Subcutaneous abdominal adipose tissue (tissue), 5 donors: ENCODE measurements at regions not wholly inside any gene's neighbourhood (a gene's known extent, or its start where the extent isn't known, plus 50 kb on each side); places are given as distances from the start of the nearest gene placed in this dataset.
A peak's percentile ranks its signal among the peaks of the same experiment; 100 is the strongest.

Experiments
- H3K27ac ChIP-seq: one replicate; pipeline ENCODE4 v1.7.0; 2013; ENCODE audit warnings: low read depth, mild to moderate bottlenecking, inconsistent platforms, low read length, moderate library complexity
- H3K27me3 ChIP-seq, 5 donors: one replicate each; pipeline ENCODE4 v1.7.0; 2013; ENCODE audit warnings: low read length in 5 of 5, inconsistent platforms in 1 of 5; ENCODE audit not compliant: control insufficient read depth in 5 of 5, insufficient read depth in 4 of 5
- H3K36me3 ChIP-seq, 5 donors: one replicate each; pipeline ENCODE4 v1.7.0; 2013; ENCODE audit warnings: low read length in 5 of 5; ENCODE audit not compliant: control insufficient read depth in 5 of 5, insufficient read depth in 5 of 5
- H3K4me1 ChIP-seq, 5 donors: one replicate each; pipeline ENCODE4 v1.7.0; 2013; ENCODE audit warnings: low read length in 5 of 5, mild to moderate bottlenecking in 3 of 5, moderate library complexity in 1 of 5; ENCODE audit not compliant: control insufficient read depth in 5 of 5, insufficient read depth in 5 of 5
- H3K4me3 ChIP-seq, 5 donors: one replicate each; pipeline ENCODE4 v1.7.0; 2013; ENCODE audit warnings: low read length in 5 of 5, low read depth in 1 of 5
- H3K9ac ChIP-seq, 5 donors: one replicate each; pipeline ENCODE4 v1.7.0; 2013; ENCODE audit warnings: low read length in 5 of 5, mild to moderate bottlenecking in 4 of 5, moderate library complexity in 3 of 5
- H3K9me3 ChIP-seq, 5 donors: one replicate each; pipeline ENCODE4 v1.7.0; 2013; ENCODE audit warnings: low read length in 5 of 5; ENCODE audit not compliant: control insufficient read depth in 5 of 5
- donor health status: healthy.
- donor health status: healthy.
- donor health status: healthy.
- donor health status: healthy.
- donor health status: healthy.

DNA sequence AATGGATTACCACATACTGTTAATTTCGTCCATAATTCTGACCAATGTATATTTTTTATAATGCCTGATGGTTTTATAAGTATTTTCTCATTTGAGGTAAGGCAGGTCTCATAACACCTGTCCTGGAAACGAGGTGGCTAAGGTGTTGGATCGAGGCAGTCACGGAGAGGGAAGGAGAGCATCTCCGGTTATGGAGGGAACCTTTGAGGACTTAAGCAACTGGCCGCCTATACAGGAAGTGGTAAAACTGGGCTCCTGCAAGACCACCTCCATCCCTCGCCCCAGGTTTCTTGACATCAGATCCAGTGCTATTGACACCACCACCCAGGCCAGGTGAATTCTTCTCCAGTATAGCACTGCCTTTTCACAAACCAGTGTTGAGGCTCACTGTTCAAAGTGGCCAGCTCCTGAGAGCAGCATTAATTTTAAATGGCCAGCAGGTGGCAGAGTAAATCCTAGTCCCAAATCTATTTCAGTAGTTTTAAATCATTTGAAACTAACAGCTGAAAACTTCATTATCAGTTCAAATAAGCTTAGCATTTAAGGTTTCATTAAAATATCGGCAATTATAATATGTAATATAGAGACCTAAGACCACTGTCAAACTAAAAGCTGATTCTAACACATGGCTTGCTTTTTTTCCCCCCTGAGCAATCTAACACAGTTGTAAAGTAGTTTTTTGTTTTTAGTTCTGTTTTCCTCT, 100.8 kb downstream of the PPM1A start:
- H3K4me1 ChIP-seq = peaks cover 0 to 8% (median 6%) of the 10 kb centered on the region in 5 donors
- no peaks in the 10 kb centered on the region for H3K27me3 ChIP-seq
- no peaks in the 10 kb centered on the region for H3K9me3 ChIP-seq
- no peaks in the 10 kb centered on the region for H3K36me3 ChIP-seq
- no peak overlapping the region for H3K27ac ChIP-seq
- peak overlapping the region in 2 of 5 donors; percentile 9 to 59 for H3K9ac ChIP-seq
- peak overlapping the region in 3 of 5 donors; percentile 5 to 30 (median 13) for H3K4me3 ChIP-seq

DNA sequence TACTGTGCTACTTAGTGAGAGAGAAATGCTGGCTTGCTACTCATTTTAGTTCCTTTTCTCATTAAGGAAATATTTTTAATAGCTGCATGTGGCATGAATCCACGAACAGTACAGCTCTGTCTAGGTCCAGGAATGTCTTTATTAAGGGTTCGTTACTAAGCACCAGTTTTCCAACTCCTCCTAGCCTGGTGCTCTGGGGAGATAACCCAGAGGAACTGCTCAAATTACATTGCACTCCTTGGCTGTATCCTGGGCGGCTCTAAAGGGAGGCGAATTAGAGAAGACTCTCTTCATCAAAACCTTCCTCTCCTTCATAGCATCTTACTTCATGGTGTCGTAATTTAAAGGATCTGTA, 101.3 kb downstream of the PPM1A start:
- Histone ChIP-seq H3K9ac (peak overlapping the region in 2 of 5 donors; percentile 9 to 59), H3K27ac (no peak overlapping the region), H3K9me3 (no peaks in the 10 kb centered on the region), H3K4me1 (peaks cover 0 to 8% (median 6%) of the 10 kb centered on the region in 5 donors), H3K36me3 (no peaks in the 10 kb centered on the region), H3K4me3 (peak overlapping the region in 3 of 5 donors; percentile 5 to 30 (median 13)), H3K27me3 (no peaks in the 10 kb centered on the region)

DNA sequence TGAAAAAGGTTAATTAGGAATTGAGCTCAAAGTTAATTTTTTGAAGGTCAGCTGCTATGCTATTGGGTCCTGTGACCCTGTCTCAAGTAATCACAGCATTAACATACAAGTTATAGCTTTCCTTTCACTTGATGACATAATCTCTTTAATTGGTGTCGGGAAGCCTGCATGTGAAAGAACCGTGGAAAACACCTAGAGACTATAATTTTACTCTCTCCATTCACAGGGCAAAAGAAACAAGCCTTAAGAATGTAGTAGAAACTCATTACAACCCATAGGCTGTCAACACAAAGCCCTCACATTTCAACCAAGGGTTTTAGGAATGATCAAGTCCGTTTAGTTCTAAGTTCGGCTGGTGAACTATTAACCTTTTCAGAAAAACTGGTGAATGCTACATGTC, 104.4 kb downstream of the PPM1A start:
- Histone ChIP-seq H3K27me3 (no peaks in the 10 kb centered on the region), H3K4me3 (no peak overlapping the region), H3K36me3 (no peaks in the 10 kb centered on the region), H3K4me1 (peaks cover 0 to 11% (median 6%) of the 10 kb centered on the region in 5 donors), H3K9me3 (no peaks in the 10 kb centered on the region), H3K27ac (no peak overlapping the region), H3K9ac (no peak overlapping the region)

DNA sequence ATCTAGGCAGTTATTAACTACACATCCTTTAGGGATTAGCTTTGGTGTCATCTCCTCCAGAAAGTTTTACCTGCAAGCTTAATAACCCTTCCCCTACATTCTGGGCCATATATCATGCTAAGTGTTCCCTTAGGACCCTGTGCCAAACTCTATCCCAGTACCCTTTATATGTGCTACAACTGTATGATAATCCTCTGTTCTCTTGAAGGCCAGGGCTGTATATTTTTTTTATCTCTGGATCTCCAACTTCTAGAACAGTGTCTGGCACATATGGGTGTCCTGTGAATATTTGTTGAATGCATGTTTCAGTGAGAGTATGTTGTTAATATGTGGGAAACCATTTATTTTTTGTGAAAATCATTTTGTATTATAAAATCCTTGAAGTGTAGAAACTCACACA, 106.7 kb downstream of the PPM1A start:
- Histone ChIP-seq H3K4me1 (peaks cover 0 to 5% (median 0%) of the 10 kb centered on the region in 5 donors), H3K9ac (no peak overlapping the region), H3K4me3 (no peak overlapping the region), H3K27ac (no peak overlapping the region), H3K9me3 (no peaks in the 10 kb centered on the region), H3K27me3 (no peaks in the 10 kb centered on the region), H3K36me3 (no peaks in the 10 kb centered on the region)

DNA sequence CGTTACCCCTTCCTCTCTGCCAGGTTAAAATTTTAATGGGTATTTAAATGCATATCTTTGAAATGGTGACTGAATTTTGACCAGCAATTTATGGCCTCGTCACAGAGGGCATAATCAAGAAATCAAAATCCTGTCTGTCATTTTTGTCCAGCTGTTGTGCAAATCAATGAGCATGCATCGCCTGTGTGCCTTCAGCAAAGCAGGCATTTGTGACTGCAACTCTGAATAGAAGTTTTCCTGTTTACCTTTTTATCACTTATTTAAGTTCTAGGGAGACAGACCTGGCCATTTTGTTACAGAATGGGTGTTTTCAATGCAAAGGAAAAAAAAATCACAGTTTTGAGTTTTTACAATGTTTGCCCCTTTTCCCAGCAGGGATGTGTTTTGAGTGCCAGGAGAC, 107.4 kb downstream of the PPM1A start:
- Histone ChIP-seq H3K9me3 (no peaks in the 10 kb centered on the region), H3K36me3 (no peaks in the 10 kb centered on the region), H3K4me1 (peaks cover 0 to 5% (median 0%) of the 10 kb centered on the region in 5 donors), H3K9ac (no peak overlapping the region), H3K27ac (no peak overlapping the region), H3K27me3 (no peaks in the 10 kb centered on the region), H3K4me3 (no peak overlapping the region)

DNA sequence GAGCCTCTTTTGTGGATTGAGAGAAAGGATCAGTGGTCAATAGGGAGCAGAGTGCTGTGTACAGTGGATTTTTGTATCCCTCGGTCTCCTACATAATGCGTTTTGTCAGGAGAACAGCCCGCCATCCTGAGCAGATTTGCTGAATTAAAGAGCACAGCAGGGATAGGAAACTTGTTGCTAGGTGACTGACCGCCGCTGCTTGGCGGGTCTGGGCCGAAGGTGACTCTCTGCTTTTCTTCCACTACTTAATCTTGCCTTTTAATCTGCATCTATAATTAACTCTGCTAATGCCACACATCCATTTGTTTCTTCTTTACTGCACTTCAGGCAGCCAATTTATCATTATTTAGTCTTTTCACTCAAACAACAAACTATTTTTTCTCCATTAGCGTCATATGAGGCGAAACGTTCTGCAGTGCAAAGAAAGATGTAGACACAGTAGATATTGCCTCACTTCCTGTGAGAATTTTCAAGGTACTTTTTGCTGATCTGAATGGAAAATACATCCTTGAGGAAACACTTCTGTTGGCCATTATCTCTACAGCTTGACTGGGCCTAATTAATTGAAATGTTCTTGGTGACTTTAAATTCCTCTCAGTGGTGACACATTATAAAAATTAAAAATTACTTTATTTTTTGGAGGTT, 108.0 kb downstream of the PPM1A start:
- Histone ChIP-seq H3K27ac (no peak overlapping the region), H3K27me3 (no peaks in the 10 kb centered on the region), H3K36me3 (no peaks in the 10 kb centered on the region), H3K9me3 (no peaks in the 10 kb centered on the region), H3K4me1 (peaks cover 0 to 5% (median 0%) of the 10 kb centered on the region in 5 donors), H3K9ac (no peak overlapping the region), H3K4me3 (no peak overlapping the region)

DNA sequence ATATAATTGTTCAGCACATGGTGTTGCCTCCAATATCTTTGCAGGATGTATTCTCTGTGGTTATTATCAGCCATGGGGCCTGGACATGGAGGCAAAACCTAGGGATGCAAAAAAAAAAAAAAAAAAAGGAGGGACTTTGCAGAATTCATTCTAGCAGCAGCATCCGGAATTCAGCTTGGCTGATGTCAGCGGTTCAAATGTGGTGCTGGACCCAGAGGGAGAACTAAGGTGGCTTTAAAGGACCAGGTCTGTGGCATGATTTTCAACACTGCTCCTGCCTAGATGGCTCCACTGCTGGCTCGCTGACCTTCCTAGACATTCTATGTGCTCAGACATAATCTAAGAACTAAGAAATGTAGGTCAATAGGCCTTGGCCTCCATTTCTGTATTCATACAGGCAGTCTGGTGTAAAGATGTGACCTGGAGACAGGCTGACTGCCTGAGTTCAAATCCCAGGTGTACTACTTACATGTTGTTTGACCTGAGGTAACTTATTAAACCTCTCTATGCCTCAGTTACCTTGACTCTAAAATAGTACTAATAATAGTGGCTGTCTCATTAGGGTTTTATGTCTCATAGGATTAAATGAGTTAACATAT, 108.6 kb downstream of the PPM1A start:
- Histone ChIP-seq H3K4me3 (no peak overlapping the region), H3K27me3 (no peaks in the 10 kb centered on the region), H3K9ac (no peak overlapping the region), H3K36me3 (no peaks in the 10 kb centered on the region), H3K9me3 (no peaks in the 10 kb centered on the region), H3K4me1 (peaks cover 0 to 5% (median 0%) of the 10 kb centered on the region in 5 donors), H3K27ac (no peak overlapping the region)

DNA sequence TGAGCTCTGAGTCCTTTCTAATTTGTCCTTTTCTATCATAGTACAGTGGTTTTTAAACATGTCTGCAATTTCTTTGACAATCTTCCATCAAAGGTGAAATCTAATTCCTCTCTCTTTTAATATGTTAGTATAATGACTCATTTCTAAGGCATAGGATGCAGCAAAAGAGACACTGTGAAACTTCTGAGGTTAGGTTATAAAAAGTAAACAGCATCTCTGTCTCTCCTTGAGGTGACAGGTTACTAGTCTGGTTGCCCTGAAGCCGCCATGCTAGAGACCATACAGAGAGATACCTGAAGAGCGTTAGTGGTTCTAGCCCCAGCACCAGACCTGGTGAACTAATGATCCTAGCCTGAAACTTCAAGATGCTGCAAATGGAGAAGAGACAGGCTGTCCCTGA, 114.3 kb downstream of the PPM1A start:
- H3K27me3 ChIP-seq = peaks cover 0 to 4% (median 0%) of the 10 kb centered on the region in 5 donors
- no peak overlapping the region for H3K9ac ChIP-seq
- H3K27ac ChIP-seq = no peak overlapping the region
- H3K4me3 ChIP-seq = no peak overlapping the region
- no peaks in the 10 kb centered on the region for H3K9me3 ChIP-seq
- no peaks in the 10 kb centered on the region for H3K36me3 ChIP-seq
- no peaks in the 10 kb centered on the region for H3K4me1 ChIP-seq

DNA sequence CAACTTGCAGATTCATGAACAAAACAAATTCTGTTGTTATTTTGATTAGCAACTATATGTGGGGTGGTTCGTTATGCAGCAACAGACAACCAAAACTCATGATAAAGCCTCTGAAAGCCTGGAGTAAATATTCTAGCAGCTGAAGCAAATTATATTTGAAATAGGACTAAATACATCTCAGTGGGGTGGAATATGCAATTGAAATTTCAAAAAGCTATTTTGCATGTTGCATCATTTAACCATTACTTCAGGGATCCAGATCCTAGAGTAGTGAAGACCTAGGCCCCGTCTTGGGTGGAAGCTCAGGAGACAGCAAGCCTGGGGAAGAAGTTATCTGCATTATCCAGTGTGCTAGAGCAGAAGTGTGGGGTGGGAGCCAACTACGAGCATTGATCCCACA, 114.7 kb downstream of the PPM1A start:
- Histone ChIP-seq H3K9ac (no peak overlapping the region), H3K36me3 (no peaks in the 10 kb centered on the region), H3K27ac (no peak overlapping the region), H3K9me3 (no peaks in the 10 kb centered on the region), H3K4me1 (no peaks in the 10 kb centered on the region), H3K4me3 (no peak overlapping the region), H3K27me3 (peaks cover 0 to 4% (median 0%) of the 10 kb centered on the region in 5 donors)

DNA sequence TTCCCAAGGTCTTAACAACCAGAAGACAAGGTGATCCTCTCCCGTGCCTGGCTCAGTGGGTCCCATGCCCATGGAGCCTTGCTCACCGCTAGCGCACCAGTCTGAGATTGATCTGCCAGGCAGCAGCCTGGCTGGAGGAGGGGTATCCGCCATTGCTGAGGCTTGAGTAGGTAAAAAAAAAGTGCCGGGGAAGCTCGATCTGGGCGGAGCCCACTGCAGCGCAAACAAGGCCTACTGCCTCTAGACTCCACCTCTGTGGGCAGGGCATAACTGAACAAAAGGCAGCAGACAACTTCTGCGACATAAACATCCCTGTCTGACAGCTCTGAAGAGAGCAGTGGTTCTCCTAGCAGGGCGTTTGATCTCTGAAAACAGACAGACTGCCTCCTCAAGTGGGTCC, 104.0 kb downstream of the C14orf39 start:
- H3K4me1 ChIP-seq = no peaks in the 10 kb centered on the region

More for the DNA sequence above, 104.0 kb downstream of the C14orf39 start:
- H3K9me3 ChIP-seq = no peaks in the 10 kb centered on the region
- H3K4me3 ChIP-seq = no peak overlapping the region
- H3K36me3 ChIP-seq = no peaks in the 10 kb centered on the region
- no peak overlapping the region for H3K27ac ChIP-seq
- H3K27me3 ChIP-seq = no peaks in the 10 kb centered on the region
- H3K9ac ChIP-seq = no peak overlapping the region
